GM23338 (cell line): ENCODE measurements at regions not wholly inside any gene's neighbourhood (a gene's known extent, or its start where the extent isn't known, plus 50 kb on each side); places are given as distances from the start of the nearest gene placed in this dataset.

Experiments
- ATAC-seq: fragments of 200-7000 bp; cut with Tn5 transposase; 3 replicates; pipeline ENCODE4 v1.9.1; 2020
- DNase-seq: peaks from one replicate; pipeline ENCODE4 v3.0.0-alpha.2; 2015; ENCODE audit warnings: low spot score
- H2AFZ ChIP-seq: fragments of 200-600 bp; sonication (generic); 2 replicates; pipeline ENCODE4 v1.8.0; 2016; ENCODE audit warnings: antibody characterized with exemption, mild to moderate bottlenecking, moderate library complexity
- H3F3A ChIP-seq: fragments of 200-600 bp; sonication (generic); replicated peaks from 2 replicates; pipeline ENCODE4 v1.8.0; 2017; ENCODE audit warnings: antibody characterized with exemption, mixed run types, low read depth
- H3K27ac ChIP-seq: fragments of 200-600 bp; sonication (generic); 2 replicates; pipeline ENCODE4 v1.6.1; 2016; ENCODE audit warnings: low read depth
- H3K27me3 ChIP-seq: fragments of 200-600 bp; sonication (generic); 2 replicates; pipeline ENCODE4 v1.8.0; 2016; ENCODE audit warnings: mild to moderate bottlenecking, mixed run types, moderate library complexity; ENCODE audit not compliant: insufficient read depth
- H3K36me3 ChIP-seq: fragments of 200-600 bp; sonication (generic); 2 replicates; pipeline ENCODE4 v1.8.0; 2016; ENCODE audit warnings: mild to moderate bottlenecking; ENCODE audit not compliant: insufficient read depth
- H3K4me1 ChIP-seq: fragments of 200-600 bp; sonication (generic); 2 replicates; pipeline ENCODE4 v1.8.0; 2016; ENCODE audit warnings: mild to moderate bottlenecking, moderate library complexity; ENCODE audit not compliant: insufficient read depth
- H3K4me2 ChIP-seq: fragments of 200-600 bp; sonication (generic); 2 replicates; pipeline ENCODE4 v1.7.1; 2017; ENCODE audit warnings: mixed run types
- H3K4me3 ChIP-seq: fragments of 200-600 bp; sonication (generic); 2 replicates; pipeline ENCODE4 v1.6.1; 2016; ENCODE audit warnings: mixed run types
- H3K79me2 ChIP-seq: fragments of 200-600 bp; sonication (generic); replicated peaks from 2 replicates; pipeline ENCODE4 v1.8.0; 2017; ENCODE audit warnings: mild to moderate bottlenecking; ENCODE audit not compliant: insufficient read depth
- H3K9me2 ChIP-seq: fragments of 200-600 bp; sonication (generic); 2 replicates; pipeline ENCODE4 v1.8.0; 2017; ENCODE audit not compliant: insufficient read depth
- H4K20me1 ChIP-seq: fragments of 200-600 bp; sonication (generic); replicated peaks from 2 replicates; pipeline ENCODE4 v1.8.0; 2017; ENCODE audit warnings: mild to moderate bottlenecking; ENCODE audit not compliant: insufficient read depth
- H3K27ac Mint-ChIP-seq: 2 replicates; pipeline ENCODE4 v1.8.0; 2020; ENCODE audit warnings: inconsistent platforms, mild to moderate bottlenecking, moderate library complexity, mixed read lengths
- H3K27me3 Mint-ChIP-seq: 3 replicates; pipeline ENCODE4 v1.8.0; 2022; ENCODE audit warnings: low read depth, mild to moderate bottlenecking, moderate library complexity, mixed read lengths, inconsistent platforms; ENCODE audit not compliant: insufficient read depth, poor library complexity
- H3K36me3 Mint-ChIP-seq: 3 replicates; pipeline ENCODE4 v1.8.0; 2021; ENCODE audit warnings: low read depth, mild to moderate bottlenecking, inconsistent platforms, moderate library complexity, mixed read lengths
- H3K4me1 Mint-ChIP-seq: 3 replicates; pipeline ENCODE4 v1.8.0; 2020; ENCODE audit warnings: mild to moderate bottlenecking, inconsistent platforms, mixed read lengths
- H3K4me3 Mint-ChIP-seq: 3 replicates; pipeline ENCODE4 v1.8.0; 2021; ENCODE audit warnings: moderate library complexity, mild to moderate bottlenecking, inconsistent platforms, mixed read lengths
- H3K9me3 Mint-ChIP-seq: 3 replicates; pipeline ENCODE4 v1.8.0; 2020; ENCODE audit warnings: moderate library complexity, mild to moderate bottlenecking, inconsistent platforms, mixed read lengths
- CREB1 ChIP-seq: fragments of 250-450 bp; sonication (Bioruptor Pico); IDR thresholded peaks from 2 replicates; pipeline ENCODE4 v1.5.0; 2020; ENCODE audit warnings: low read depth, mild to moderate bottlenecking, moderate library complexity
- EZH2 ChIP-seq: fragments of 200-600 bp; sonication (generic); IDR thresholded peaks from one replicate; pipeline ENCODE4 v1.8.0; 2017; ENCODE audit warnings: antibody characterized with exemption, mild to moderate bottlenecking, low read depth; ENCODE audit not compliant: unreplicated experiment
- EZH2phosphoT487 ChIP-seq: fragments of 200-600 bp; sonication (generic); IDR thresholded peaks from one replicate; pipeline ENCODE4 v1.8.1; 2018; ENCODE audit warnings: antibody characterized with exemption; ENCODE audit not compliant: unreplicated experiment
- JUNB ChIP-seq: IDR thresholded peaks from one replicate; pipeline ENCODE4 v1.6.1; 2016; ENCODE audit warnings: antibody characterized with exemption; ENCODE audit not compliant: unreplicated experiment
- ZNF114 ChIP-seq: fragments of 250-450 bp; sonication (Bioruptor Pico); IDR thresholded peaks from 2 replicates; pipeline ENCODE4 v1.5.0; 2020; ENCODE audit warnings: mild to moderate bottlenecking, moderate library complexity
- ZNF331 ChIP-seq: fragments of 250-450 bp; sonication (Bioruptor Pico); IDR thresholded peaks from 2 replicates; pipeline ENCODE4 v1.5.0; 2020; ENCODE audit warnings: low read depth, mild to moderate bottlenecking, moderate library complexity
- TF ChIP-seq, protein P1 (sequence below), 2 experiments: fragments of 200-600 bp in 1 of 2; sonication (generic) in 1 of 2; conservative IDR thresholded peaks; 2 replicates each; pipeline versions ENCODE4 v1.5.1 to v1.6.1; 2016 to 2017; ENCODE audit warnings: antibody characterized with exemption in 2 of 2, low read depth in 2 of 2, mild to moderate bottlenecking in 2 of 2, moderate library complexity in 1 of 2
- TF ChIP-seq, protein P2 (sequence below): fragments of 250-450 bp; sonication (Bioruptor Pico); IDR thresholded peaks from 2 replicates; pipeline ENCODE4 v1.5.0; 2020; ENCODE audit warnings: mild to moderate bottlenecking, moderate library complexity
- TF ChIP-seq, protein P3 (sequence below): IDR thresholded peaks from one replicate; pipeline ENCODE4 v1.6.1; 2018; ENCODE audit warnings: antibody characterized with exemption; ENCODE audit not compliant: unreplicated experiment

DNA sequence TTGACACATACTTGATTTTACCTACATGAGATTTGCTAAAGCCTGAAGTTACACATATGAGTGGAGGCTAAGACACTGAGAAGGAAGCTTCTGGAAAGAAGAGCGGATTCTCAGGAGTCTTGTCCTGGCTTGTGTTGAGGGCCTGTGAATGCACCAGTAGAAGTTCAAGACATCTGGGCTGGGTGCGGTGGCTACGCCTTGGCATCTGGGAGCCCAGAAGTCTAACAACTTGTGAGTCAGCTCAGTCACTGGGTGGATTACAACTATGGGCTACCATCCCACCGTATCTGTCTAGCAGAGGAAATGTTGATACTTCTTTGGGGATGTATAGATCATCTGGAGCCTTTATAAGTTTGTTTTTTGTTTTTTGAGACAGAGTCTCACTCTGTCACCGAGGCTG is 375.6 kb upstream of the SMIM31 start:
- no peaks in the 10 kb centered on the region for H3K9me3 Mint-ChIP-seq
- Histone ChIP-seq H4K20me1 (no peaks in the 10 kb centered on the region), H3K9me2 (no peaks in the 10 kb centered on the region), H3K4me3 (no peak overlapping the region), H3K36me3 (no peaks in the 10 kb centered on the region), H3K79me2 (no peaks in the 10 kb centered on the region), H3K27ac (no peak overlapping the region), H3K4me2 (no peak overlapping the region), H3F3A (0 out of 2 replicates have a peak, but pooled peaks cover 3% of the 10 kb centered on the region), H3K4me1 (peaks cover 5% of the 10 kb centered on the region; the same call in 1 of the 2 replicates), H2AFZ (no peak overlapping the region), H3K27me3 (peaks cover 24% of the 10 kb centered on the region)
- H3K4me3 Mint-ChIP-seq, result no peak overlapping the region
- peaks cover 7% of the 10 kb centered on the region; the same call in 2 of the 3 replicates for H3K4me1 Mint-ChIP-seq
- H3K27me3 Mint-ChIP-seq, result peaks cover 16% of the 10 kb centered on the region
- TF ChIP-seq, protein P1, sequence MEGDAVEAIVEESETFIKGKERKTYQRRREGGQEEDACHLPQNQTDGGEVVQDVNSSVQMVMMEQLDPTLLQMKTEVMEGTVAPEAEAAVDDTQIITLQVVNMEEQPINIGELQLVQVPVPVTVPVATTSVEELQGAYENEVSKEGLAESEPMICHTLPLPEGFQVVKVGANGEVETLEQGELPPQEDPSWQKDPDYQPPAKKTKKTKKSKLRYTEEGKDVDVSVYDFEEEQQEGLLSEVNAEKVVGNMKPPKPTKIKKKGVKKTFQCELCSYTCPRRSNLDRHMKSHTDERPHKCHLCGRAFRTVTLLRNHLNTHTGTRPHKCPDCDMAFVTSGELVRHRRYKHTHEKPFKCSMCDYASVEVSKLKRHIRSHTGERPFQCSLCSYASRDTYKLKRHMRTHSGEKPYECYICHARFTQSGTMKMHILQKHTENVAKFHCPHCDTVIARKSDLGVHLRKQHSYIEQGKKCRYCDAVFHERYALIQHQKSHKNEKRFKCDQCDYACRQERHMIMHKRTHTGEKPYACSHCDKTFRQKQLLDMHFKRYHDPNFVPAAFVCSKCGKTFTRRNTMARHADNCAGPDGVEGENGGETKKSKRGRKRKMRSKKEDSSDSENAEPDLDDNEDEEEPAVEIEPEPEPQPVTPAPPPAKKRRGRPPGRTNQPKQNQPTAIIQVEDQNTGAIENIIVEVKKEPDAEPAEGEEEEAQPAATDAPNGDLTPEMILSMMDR (conservative IDR thresholded peaks at IDR 0.05; ENCODE audit: low read depth in 2 of 2), result no peak
- TF ChIP-seq CREB1 (CRISPR knock-in tag) (no peak), ZNF331 (CRISPR knock-in tag) (no peak), JUNB (no peak), EZH2phosphoT487 (no peak), EZH2 (no peak), ZNF114 (no peak)
- TF ChIP-seq, protein P2, sequence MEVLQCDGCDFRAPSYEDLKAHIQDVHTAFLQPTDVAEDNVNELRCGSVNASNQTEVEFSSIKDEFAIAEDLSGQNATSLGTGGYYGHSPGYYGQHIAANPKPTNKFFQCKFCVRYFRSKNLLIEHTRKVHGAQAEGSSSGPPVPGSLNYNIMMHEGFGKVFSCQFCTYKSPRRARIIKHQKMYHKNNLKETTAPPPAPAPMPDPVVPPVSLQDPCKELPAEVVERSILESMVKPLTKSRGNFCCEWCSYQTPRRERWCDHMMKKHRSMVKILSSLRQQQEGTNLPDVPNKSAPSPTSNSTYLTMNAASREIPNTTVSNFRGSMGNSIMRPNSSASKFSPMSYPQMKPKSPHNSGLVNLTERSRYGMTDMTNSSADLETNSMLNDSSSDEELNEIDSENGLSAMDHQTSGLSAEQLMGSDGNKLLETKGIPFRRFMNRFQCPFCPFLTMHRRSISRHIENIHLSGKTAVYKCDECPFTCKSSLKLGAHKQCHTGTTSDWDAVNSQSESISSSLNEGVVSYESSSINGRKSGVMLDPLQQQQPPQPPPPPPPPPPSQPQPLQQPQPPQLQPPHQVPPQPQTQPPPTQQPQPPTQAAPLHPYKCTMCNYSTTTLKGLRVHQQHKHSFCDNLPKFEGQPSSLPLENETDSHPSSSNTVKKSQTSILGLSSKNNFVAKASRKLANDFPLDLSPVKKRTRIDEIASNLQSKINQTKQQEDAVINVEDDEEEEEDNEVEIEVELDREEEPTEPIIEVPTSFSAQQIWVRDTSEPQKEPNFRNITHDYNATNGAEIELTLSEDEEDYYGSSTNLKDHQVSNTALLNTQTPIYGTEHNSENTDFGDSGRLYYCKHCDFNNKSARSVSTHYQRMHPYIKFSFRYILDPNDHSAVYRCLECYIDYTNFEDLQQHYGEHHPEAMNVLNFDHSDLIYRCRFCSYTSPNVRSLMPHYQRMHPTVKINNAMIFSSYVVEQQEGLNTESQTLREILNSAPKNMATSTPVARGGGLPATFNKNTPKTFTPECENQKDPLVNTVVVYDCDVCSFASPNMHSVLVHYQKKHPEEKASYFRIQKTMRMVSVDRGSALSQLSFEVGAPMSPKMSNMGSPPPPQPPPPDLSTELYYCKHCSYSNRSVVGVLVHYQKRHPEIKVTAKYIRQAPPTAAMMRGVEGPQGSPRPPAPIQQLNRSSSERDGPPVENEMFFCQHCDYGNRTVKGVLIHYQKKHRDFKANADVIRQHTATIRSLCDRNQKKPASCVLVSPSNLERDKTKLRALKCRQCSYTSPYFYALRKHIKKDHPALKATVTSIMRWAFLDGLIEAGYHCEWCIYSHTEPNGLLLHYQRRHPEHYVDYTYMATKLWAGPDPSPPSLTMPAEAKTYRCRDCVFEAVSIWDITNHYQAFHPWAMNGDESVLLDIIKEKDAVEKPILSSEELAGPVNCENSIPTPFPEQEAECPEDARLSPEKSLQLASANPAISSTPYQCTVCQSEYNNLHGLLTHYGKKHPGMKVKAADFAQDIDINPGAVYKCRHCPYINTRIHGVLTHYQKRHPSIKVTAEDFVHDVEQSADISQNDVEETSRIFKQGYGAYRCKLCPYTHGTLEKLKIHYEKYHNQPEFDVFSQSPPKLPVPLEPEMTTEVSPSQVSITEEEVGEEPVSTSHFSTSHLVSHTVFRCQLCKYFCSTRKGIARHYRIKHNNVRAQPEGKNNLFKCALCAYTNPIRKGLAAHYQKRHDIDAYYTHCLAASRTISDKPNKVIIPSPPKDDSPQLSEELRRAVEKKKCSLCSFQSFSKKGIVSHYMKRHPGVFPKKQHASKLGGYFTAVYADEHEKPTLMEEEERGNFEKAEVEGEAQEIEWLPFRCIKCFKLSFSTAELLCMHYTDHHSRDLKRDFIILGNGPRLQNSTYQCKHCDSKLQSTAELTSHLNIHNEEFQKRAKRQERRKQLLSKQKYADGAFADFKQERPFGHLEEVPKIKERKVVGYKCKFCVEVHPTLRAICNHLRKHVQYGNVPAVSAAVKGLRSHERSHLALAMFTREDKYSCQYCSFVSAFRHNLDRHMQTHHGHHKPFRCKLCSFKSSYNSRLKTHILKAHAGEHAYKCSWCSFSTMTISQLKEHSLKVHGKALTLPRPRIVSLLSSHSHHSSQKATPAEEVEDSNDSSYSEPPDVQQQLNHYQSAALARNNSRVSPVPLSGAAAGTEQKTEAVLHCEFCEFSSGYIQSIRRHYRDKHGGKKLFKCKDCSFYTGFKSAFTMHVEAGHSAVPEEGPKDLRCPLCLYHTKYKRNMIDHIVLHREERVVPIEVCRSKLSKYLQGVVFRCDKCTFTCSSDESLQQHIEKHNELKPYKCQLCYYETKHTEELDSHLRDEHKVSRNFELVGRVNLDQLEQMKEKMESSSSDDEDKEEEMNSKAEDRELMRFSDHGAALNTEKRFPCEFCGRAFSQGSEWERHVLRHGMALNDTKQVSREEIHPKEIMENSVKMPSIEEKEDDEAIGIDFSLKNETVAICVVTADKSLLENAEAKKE (CRISPR knock-in tag), result no peak
- TF ChIP-seq, protein P3, sequence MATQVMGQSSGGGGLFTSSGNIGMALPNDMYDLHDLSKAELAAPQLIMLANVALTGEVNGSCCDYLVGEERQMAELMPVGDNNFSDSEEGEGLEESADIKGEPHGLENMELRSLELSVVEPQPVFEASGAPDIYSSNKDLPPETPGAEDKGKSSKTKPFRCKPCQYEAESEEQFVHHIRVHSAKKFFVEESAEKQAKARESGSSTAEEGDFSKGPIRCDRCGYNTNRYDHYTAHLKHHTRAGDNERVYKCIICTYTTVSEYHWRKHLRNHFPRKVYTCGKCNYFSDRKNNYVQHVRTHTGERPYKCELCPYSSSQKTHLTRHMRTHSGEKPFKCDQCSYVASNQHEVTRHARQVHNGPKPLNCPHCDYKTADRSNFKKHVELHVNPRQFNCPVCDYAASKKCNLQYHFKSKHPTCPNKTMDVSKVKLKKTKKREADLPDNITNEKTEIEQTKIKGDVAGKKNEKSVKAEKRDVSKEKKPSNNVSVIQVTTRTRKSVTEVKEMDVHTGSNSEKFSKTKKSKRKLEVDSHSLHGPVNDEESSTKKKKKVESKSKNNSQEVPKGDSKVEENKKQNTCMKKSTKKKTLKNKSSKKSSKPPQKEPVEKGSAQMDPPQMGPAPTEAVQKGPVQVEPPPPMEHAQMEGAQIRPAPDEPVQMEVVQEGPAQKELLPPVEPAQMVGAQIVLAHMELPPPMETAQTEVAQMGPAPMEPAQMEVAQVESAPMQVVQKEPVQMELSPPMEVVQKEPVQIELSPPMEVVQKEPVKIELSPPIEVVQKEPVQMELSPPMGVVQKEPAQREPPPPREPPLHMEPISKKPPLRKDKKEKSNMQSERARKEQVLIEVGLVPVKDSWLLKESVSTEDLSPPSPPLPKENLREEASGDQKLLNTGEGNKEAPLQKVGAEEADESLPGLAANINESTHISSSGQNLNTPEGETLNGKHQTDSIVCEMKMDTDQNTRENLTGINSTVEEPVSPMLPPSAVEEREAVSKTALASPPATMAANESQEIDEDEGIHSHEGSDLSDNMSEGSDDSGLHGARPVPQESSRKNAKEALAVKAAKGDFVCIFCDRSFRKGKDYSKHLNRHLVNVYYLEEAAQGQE, result no peak
- no peaks in the 10 kb centered on the region for H3K36me3 Mint-ChIP-seq
- DNase-seq, result no peak
- no peak for ATAC-seq
- H3K27ac Mint-ChIP-seq, result no peak overlapping the region
